A549 (cell line): ENCODE measurements at regions not wholly inside any gene's neighbourhood (a gene's known extent, or its start where the extent isn't known, plus 50 kb on each side); places are given as distances from the start of the nearest gene placed in this dataset.
"Not testable (repeated sequence)": the region's sequence is repeated elsewhere in the genome, so short reads cannot be mapped to it uniquely, and the experiment has no call there.

Source experiments
- ATAC-seq, 2 experiments: fragments of 200-7000 bp in 1 of 2; fragments of >200 bp in 1 of 2; cut with Nextera tagmentation in 1 of 2; cut with Tn5 transposase in 1 of 2; 3 replicates each; pipeline versions ENCODE4 v1.8.0 to v1.9.1; 2018 to 2020; ENCODE audit warnings: mild to moderate bottlenecking in 1 of 2, moderate library complexity in 1 of 2
- CTCF ChIA-PET: fragments of 300-600 bp; sonication (Branson Sonifier 250); formaldehyde crosslinking; extraction: SDS; loops from one replicate; lab custom pipeline; 2021; ENCODE audit warnings: antibody characterized with exemption, inconsistent platforms; lab: Yijun Ruan, JAX
- POLR2A ChIA-PET: fragments of 350-600 bp; formaldehyde crosslinking; extraction: SDS; loops from one replicate; lab custom pipeline; 2021; ENCODE audit warnings: antibody characterized with exemption, inconsistent platforms; lab: Yijun Ruan, JAX
- DNase-seq, 2 experiments: peaks; one replicate each; pipeline versions ENCODE4 v3.0.0 to v3.0.0-alpha.2; 2011 to 2016; ENCODE audit warnings: low read depth in 1 of 2, low spot score in 1 of 2
- FAIRE-seq: peaks from 2 replicates; lab custom pipeline; 2011; peaks lifted over from hg19 to GRCh38; lab: Jason Lieb, UNC
- H3K27ac ChIP-seq, 2 experiments: fragments of >200 bp; sonication (Bioruptor Twin); formaldehyde crosslinking; 3 replicates each; pipeline ENCODE4 v1.5.1; 2016 to 2017
- H3K4me1 ChIP-seq: fragments of >200 bp; sonication (Bioruptor Twin); formaldehyde crosslinking; 3 replicates; pipeline ENCODE4 v1.6.1; 2016
- H3K4me2 ChIP-seq: fragments of >200 bp; sonication (Bioruptor Twin); formaldehyde crosslinking; 3 replicates; pipeline ENCODE4 v1.6.1; 2016
- H3K4me3 ChIP-seq: fragments of >200 bp; sonication (Bioruptor Twin); formaldehyde crosslinking; 3 replicates; pipeline ENCODE4 v1.5.1; 2016
- H3K9me3 ChIP-seq: fragments of >200 bp; sonication (Bioruptor Twin); formaldehyde crosslinking; 3 replicates; pipeline ENCODE4 v1.6.1; 2016
- CHD2 ChIP-seq: fragments of 150-350 bp; IDR thresholded peaks from 2 replicates; pipeline ENCODE4 v1.6.1; 2014; ENCODE audit warnings: low read length; ENCODE audit not compliant: partially characterized antibody
- CHD4 ChIP-seq: fragments of 200-600 bp; sonication (generic); IDR thresholded peaks from 2 replicates; pipeline ENCODE4 v1.6.1; 2016; ENCODE audit warnings: antibody characterized with exemption, mild to moderate bottlenecking, borderline replicate concordance
- CTCF ChIP-seq: fragments of >200 bp; sonication (Bioruptor Twin); formaldehyde crosslinking; IDR thresholded peaks from 3 replicates; pipeline ENCODE4 v1.5.1; 2016
- HOXB13 ChIP-seq: fragments of 250-450 bp; sonication (Bioruptor Pico); IDR thresholded peaks from 2 replicates; pipeline ENCODE4 v1.5.0; 2020; ENCODE audit warnings: low read depth, mild to moderate bottlenecking, moderate library complexity
- HOXB5 ChIP-seq: fragments of 250-450 bp; sonication (Bioruptor Pico); IDR thresholded peaks from 2 replicates; pipeline ENCODE4 v1.5.0; 2020; ENCODE audit warnings: mild to moderate bottlenecking, moderate library complexity
- KDM1A ChIP-seq: fragments of 200-600 bp; sonication (generic); IDR thresholded peaks from 2 replicates; pipeline ENCODE4 v1.6.1; 2016; ENCODE audit warnings: low read depth, mild to moderate bottlenecking
- MAX ChIP-seq: IDR thresholded peaks from 2 replicates; pipeline ENCODE4 v1.6.1; 2012
- POLR2A ChIP-seq: IDR thresholded peaks from 2 replicates; pipeline ENCODE4 v1.6.1; 2012; ENCODE audit warnings: mild to moderate bottlenecking, low read length
- POLR2AphosphoS2 ChIP-seq: conservative IDR thresholded peaks from 2 replicates; pipeline ENCODE4 v1.6.1; 2012; ENCODE audit warnings: low read length, improper control_type of control experiment, inconsistent platforms
- RAD21 ChIP-seq, 2 experiments: fragments of >200 bp in 1 of 2; sonication (Bioruptor Twin) in 1 of 2; formaldehyde crosslinking in 1 of 2; IDR thresholded peaks in 1 of 2; conservative IDR thresholded peaks in 1 of 2; 2 replicates in 1 of 2; 3 replicates in 1 of 2; pipeline ENCODE4 v1.6.1; 2012 to 2018; ENCODE audit warnings: inconsistent platforms in 1 of 2
- SMC3 ChIP-seq: fragments of >200 bp; sonication (Bioruptor Twin); formaldehyde crosslinking; IDR thresholded peaks from 3 replicates; pipeline ENCODE4 v1.6.1; 2018; ENCODE audit warnings: inconsistent platforms
- WGBS: methylation state at CpG from one replicate; pipeline ENCODE4 v1.1.6; 2017; ENCODE audit errors: missing lambda C conversion rate; 5-methylcytosine and 5-hydroxymethylcytosine counted together

GRCh38 chr5:17127743-17128231 is 89.6 kb upstream of the BASP1 start (continued):
- no peak for TF ChIP-seq POLR2AphosphoS2
- TF ChIP-seq HOXB5 (CRISPR knock-in tag) = no peak
- TF ChIP-seq HOXB13 (CRISPR knock-in tag) = no peak
- peak; percentile 70; the same call in 1 of the 2 replicates for TF ChIP-seq CHD4
- 0 out of 2 replicates have a peak, but pooled peaks have one; percentile 34 for TF ChIP-seq MAX
- TF ChIP-seq, all 56 proteins: peak for 14

GRCh38 chr5:17129093-17129849 is 88.2 kb upstream of the BASP1 start:
- no peaks in the 10 kb centered on the region for H3K9me3 ChIP-seq
- no peak overlapping the region for H3K4me3 ChIP-seq
- DNase-seq = peak in 1 of 2 experiments; percentile 65
- peak overlapping the region; percentile 65 to 81 for H3K27ac ChIP-seq
- peak overlapping the region; percentile 30; the same call in 1 of the 3 replicates for H3K4me2 ChIP-seq
- ChIA-PET CTCF (interaction anchor here (0.6 to 4.3 kb wide), 8 partner anchors 10 to 338 kb away, joined by 3 to 26 read pairs (median 5); no protein-coding TSS in a partner anchor), POLR2A (no interaction called here)
- WGBS = 69% methylated on average over 14 of the region's 14 CpGs
- H3K4me1 ChIP-seq = peaks cover 44% of the 10 kb centered on the region
- no peak for FAIRE-seq
- TF ChIP-seq POLR2A = no peak
- 0 out of 2 replicates have a peak, but pooled peaks have one; percentile 5 for TF ChIP-seq MAX
- no peak for TF ChIP-seq CHD2
- ATAC-seq = peak; percentile 42 to 53; a peak in 3 of 6 replicates

GRCh38 chr5:17130302-17130701 is 87.1 kb upstream of the BASP1 start:
- peaks cover 42% of the 10 kb centered on the region for H3K4me1 ChIP-seq
- ATAC-seq, H3K9me3 ChIP-seq, FAIRE-seq, H3K4me2 ChIP-seq, DNase-seq, POLR2A ChIA-PET, H3K4me3 ChIP-seq: not testable (repeated sequence)
- CTCF ChIA-PET = interaction anchor here (1.1 to 4.7 kb wide), 7 partner anchors 16 to 339 kb away, joined by 3 to 32 read pairs (median 8); no protein-coding TSS in a partner anchor
- peak overlapping the region in 1 of 2 experiments; percentile 81; a peak in 4 of 6 replicates for H3K27ac ChIP-seq
- 95% methylated on average over 9 of the region's 9 CpGs for WGBS

GRCh38 chr5:17132444-17133083 is 84.9 kb upstream of the BASP1 start:
- Histone ChIP-seq H3K27ac (peak overlapping the region; percentile 20 to 67; a peak in 4 of 6 replicates), H3K4me2 (peak overlapping the region; percentile 3; the same call in 1 of the 3 replicates), H3K9me3 (no peaks in the 10 kb centered on the region), H3K4me1 (peaks cover 25% of the 10 kb centered on the region), H3K4me3 (no peak overlapping the region)
- ChIA-PET CTCF (interaction anchor here (0.6 to 4.7 kb wide), 73 partner anchors 11 to 466 kb away, joined by 3 to 32 read pairs (median 4); partner anchors contain the start of gene MYO10), POLR2A (interaction anchor here (0.6 kb wide), 2 partner anchors 196 to 239 kb away, joined by 3 to 7 read pairs; partner anchors contain the start of gene MYO10)
- ATAC-seq (0 out of 6 replicates have a peak, but pooled peaks of 1 of the 2 experiments have one; percentile 25), DNase-seq (peak; percentile 37 to 48), FAIRE-seq (no peak)
- TF ChIP-seq RAD21 (conservative IDR thresholded peaks at IDR 0.05 in 1 of 2, IDR thresholded peaks at IDR 0.05 in 1 of 2) = peak; percentile 59 to 68
- TF ChIP-seq CTCF = peak; percentile 73
- TF ChIP-seq KDM1A = no peak
- peak; percentile 77 for TF ChIP-seq SMC3
- 50% methylated on average over 4 of the region's 4 CpGs for WGBS
